LHCN-M2 (cell line): ENCODE measurements at regions not wholly inside any gene's neighbourhood (a gene's known extent, or its start where the extent isn't known, plus 50 kb on each side); places are given as distances from the start of the nearest gene placed in this dataset.
"Not testable (repeated sequence)": the region's sequence is repeated elsewhere in the genome, so short reads cannot be mapped to it uniquely, and the experiment has no call there.

ENCODE experiments used
- DNase-seq: peaks from one replicate; pipeline ENCODE4 v3.0.0-alpha.2; 2012; ENCODE audit warnings: low read depth

GRCh38 chr2:16204251-16204650, 263.9 kb downstream of the MYCN start:
- DNase-seq, result no peak

GRCh38 chr2:16203691-16204090, 263.3 kb downstream of the MYCN start:
- no peak for DNase-seq

- no peak for DNase-seq
Observed at GRCh38 chr2:16203069-16203468, 262.7 kb downstream of the MYCN start.

- DNase-seq, result no peak
Observed at GRCh38 chr2:16202266-16203020, 262.1 kb downstream of the MYCN start.

GRCh38 chr2:16201848-16202247, 261.5 kb downstream of the MYCN start:
- no peak for DNase-seq

- no peak for DNase-seq
Observed at GRCh38 chr2:16200554-16201193, 260.3 kb downstream of the MYCN start.

GRCh38 chr2:16199882-16200553, 259.7 kb downstream of the MYCN start:
- no peak for DNase-seq

- not testable (repeated sequence) for DNase-seq
Observed at GRCh38 chr2:16199241-16199640, 258.9 kb downstream of the MYCN start.

GRCh38 chr2:16198166-16198912, 258.0 kb downstream of the MYCN start:
- no peak for DNase-seq

GRCh38 chr2:16197504-16198147, 257.3 kb downstream of the MYCN start:
- no peak for DNase-seq

GRCh38 chr2:16196687-16197503, 256.5 kb downstream of the MYCN start:
- no peak for DNase-seq

- DNase-seq, result no peak
Observed at GRCh38 chr2:16195681-16196070, 255.3 kb downstream of the MYCN start.

GRCh38 chr2:16194931-16195680, 254.8 kb downstream of the MYCN start:
- no peak for DNase-seq

- DNase-seq, result no peak
Observed at GRCh38 chr2:16194530-16194929, 254.2 kb downstream of the MYCN start.

- no peak for DNase-seq
Observed at GRCh38 chr2:16194096-16194390, 253.7 kb downstream of the MYCN start.

- no peak for DNase-seq
Observed at GRCh38 chr2:16192416-16193216, 252.3 kb downstream of the MYCN start.

GRCh38 chr2:16191431-16192200, 251.3 kb downstream of the MYCN start:
- DNase-seq, result no peak

- no peak for DNase-seq
Observed at GRCh38 chr2:16190446-16191270, 250.3 kb downstream of the MYCN start.
